ENCODE measurements at regions not wholly inside any gene's neighbourhood (a gene's known extent, or its start where the extent isn't known, plus 50 kb on each side); places are given as distances from the start of the nearest gene placed in this dataset.

GRCh38 chr13:21232196-21232595 is 55.7 kb downstream of the MRPL57 start:
- TF ChIP-seq CTCF (IDR thresholded peaks at IDR 0.05) (no peak), POLR2A (IDR thresholded peaks at IDR 0.05) (no peak), EP300 (IDR thresholded peaks at IDR 0.05) (no peak)
